Loucy (cell line): ENCODE measurements at regions not wholly inside any gene's neighbourhood (a gene's known extent, or its start where the extent isn't known, plus 50 kb on each side); places are given as distances from the start of the nearest gene placed in this dataset.

Experiments used
- CTCF ChIP-seq: fragments of 200-600 bp; sonication (generic); conservative IDR thresholded peaks from 2 replicates; pipeline ENCODE4 v1.5.1; 2014; ENCODE audit warnings: mild to moderate bottlenecking, antibody characterized with exemption, low read length
- EZH2phosphoT487 ChIP-seq: fragments of 200-600 bp; IDR thresholded peaks from 2 replicates; pipeline ENCODE4 v1.6.1; 2018; ENCODE audit warnings: antibody characterized with exemption, mild to moderate bottlenecking, moderate library complexity, borderline replicate concordance

GRCh38 chr10:44775402-44775741, 135.8 kb upstream of the TMEM72 start:
- TF ChIP-seq CTCF: no peak
- no peak for TF ChIP-seq EZH2phosphoT487
